B cell (primary cell): ENCODE measurements at regions not wholly inside any gene's neighbourhood (a gene's known extent, or its start where the extent isn't known, plus 50 kb on each side); places are given as distances from the start of the nearest gene placed in this dataset.

Source experiments
- ATAC-seq: fragments of 200-7000 bp; cut with Tn5 transposase; one replicate; pipeline ENCODE4 v1.10.0; 2021; ENCODE audit warnings: low read depth, mild to moderate bottlenecking, moderate number of reproducible peaks, moderate library complexity
- CTCF ChIA-PET: fragments of 350-600 bp; sonication (Branson Sonifier 250); formaldehyde crosslinking; loops from one replicate; lab custom pipeline; 2021; ENCODE audit warnings: antibody characterized with exemption, inconsistent platforms; lab: Charles Lee
- POLR2A ChIA-PET: fragments of 350-600 bp; sonication (Branson Sonifier 250); formaldehyde crosslinking; loops from one replicate; lab custom pipeline; 2021; ENCODE audit warnings: antibody characterized with exemption; lab: Charles Lee
- DNase-seq: peaks from one replicate; pipeline ENCODE4 v3.0.0; 2013
- H2AFZ ChIP-seq: 2 replicates; pipeline ENCODE4 v1.6.1; 2012; ENCODE audit warnings: mild to moderate bottlenecking, low read depth, low read length; ENCODE audit not compliant: insufficient read depth, poor library complexity, severe bottlenecking
- H3K27ac ChIP-seq, 2 donors: 1 replicate in 1 of 2; 2 replicates in 1 of 2; pipeline ENCODE4 v1.5.1; 2012 to 2013; ENCODE audit warnings: low read length in 2 of 2, mild to moderate bottlenecking in 2 of 2, moderate library complexity in 1 of 2
- H3K27me3 ChIP-seq, 4 experiments: fragments of 200-600 bp in 1 of 4; sonication (generic) in 1 of 4; replicated peaks in 1 of 4; 1 replicate in 2 of 4; 2 replicates in 2 of 4; pipeline versions ENCODE4 v1.6.1 to v1.7.0; 2013 to 2016; ENCODE audit warnings: low read length in 3 of 4, mild to moderate bottlenecking in 2 of 4, mixed read lengths in 1 of 4, moderate library complexity in 1 of 4; ENCODE audit not compliant: insufficient read depth in 4 of 4, control insufficient read depth in 3 of 4; ENCODE audit errors: control extremely low read depth in 1 of 4
- H3K36me3 ChIP-seq, 2 experiments: replicated peaks in 1 of 2; 1 replicate in 1 of 2; 2 replicates in 1 of 2; pipeline versions ENCODE4 v1.6.1 to v1.7.1; 2013; ENCODE audit warnings: low read length in 1 of 2; ENCODE audit not compliant: insufficient read depth in 2 of 2, control insufficient read depth in 1 of 2; ENCODE audit errors: control extremely low read depth in 1 of 2, extremely low read depth in 1 of 2
- H3K4me1 ChIP-seq, 2 donors: fragments of 200-600 bp in 1 of 2; sonication (generic) in 1 of 2; 1 replicate in 1 of 2; 2 replicates in 1 of 2; pipeline versions ENCODE4 v1.5.1 to v1.6.1; 2013 to 2017; ENCODE audit warnings: low read length in 2 of 2; ENCODE audit not compliant: control insufficient read depth in 2 of 2, insufficient read depth in 2 of 2
- H3K4me2 ChIP-seq: replicated peaks from 2 replicates; pipeline ENCODE3; 2012; ENCODE audit warnings: mild to moderate bottlenecking, low read depth, low read length; ENCODE audit not compliant: poor library complexity, severe bottlenecking
- H3K4me3 ChIP-seq, 5 experiments: fragments of 200-600 bp in 1 of 5; sonication (generic) in 1 of 5; 1 replicate in 3 of 5; 2 replicates in 2 of 5; pipeline versions ENCODE4 v1.5.1 to v1.7.0; 2011 to 2016; ENCODE audit warnings: low read length in 4 of 5, mild to moderate bottlenecking in 4 of 5, low read depth in 2 of 5, control low read depth in 1 of 5, moderate library complexity in 1 of 5; ENCODE audit not compliant: insufficient read depth in 1 of 5; ENCODE audit errors: control extremely low read depth in 1 of 5, extremely low read depth in 1 of 5
- H3K79me2 ChIP-seq: fragments of 200-600 bp; sonication (generic); one replicate; pipeline ENCODE4 v1.6.0; 2016; ENCODE audit warnings: low read length; ENCODE audit not compliant: control insufficient read depth, insufficient read depth
- H3K9ac ChIP-seq: fragments of 200-600 bp; sonication (generic); 2 replicates; pipeline ENCODE4 v1.6.1; 2017; ENCODE audit warnings: mild to moderate bottlenecking, low read length, moderate library complexity
- H3K9me3 ChIP-seq, 3 donors: one replicate each; pipeline versions ENCODE4 v1.6.1 to v1.7.1; 2013; ENCODE audit warnings: low read length in 2 of 3; ENCODE audit not compliant: control insufficient read depth in 2 of 3, insufficient read depth in 1 of 3; ENCODE audit errors: control extremely low read depth in 1 of 3
- H4K20me1 ChIP-seq: 2 replicates; pipeline ENCODE4 v1.6.0; 2012; ENCODE audit warnings: mild to moderate bottlenecking, low read length; ENCODE audit not compliant: insufficient read depth, control insufficient read depth, poor library complexity, severe bottlenecking
- H3K27ac Mint-ChIP-seq: one replicate; pipeline ENCODE4 v1.8.0; 2021; ENCODE audit warnings: mixed read lengths
- H3K27me3 Mint-ChIP-seq: one replicate; pipeline ENCODE4 v1.8.0; 2021; ENCODE audit warnings: mixed read lengths
- H3K4me1 Mint-ChIP-seq: one replicate; pipeline ENCODE4 v1.8.0; 2021; ENCODE audit warnings: mixed read lengths
- H3K4me3 Mint-ChIP-seq: one replicate; pipeline ENCODE4 v1.8.0; 2021; ENCODE audit warnings: mixed read lengths
- H3K9me3 Mint-ChIP-seq: one replicate; pipeline ENCODE4 v1.8.0; 2022; ENCODE audit warnings: mixed read lengths; ENCODE audit not compliant: insufficient read depth
- CTCF ChIP-seq: fragments of 200-600 bp; IDR thresholded peaks from one replicate; pipeline ENCODE4 v1.8.0; 2022; ENCODE audit warnings: antibody characterized with exemption, mild to moderate bottlenecking
- EZH2 ChIP-seq: IDR thresholded peaks from 2 replicates; pipeline ENCODE4 v1.6.1; 2012; ENCODE audit warnings: borderline replicate concordance, low read depth, mild to moderate bottlenecking, moderate library complexity, low read length; ENCODE audit not compliant: insufficient read depth, poor library complexity, severe bottlenecking
- WGBS: methylation state at CpG from one replicate; pipeline ENCODE4 v1.1.5; 2013; ENCODE audit warnings: missing lambda C conversion rate; ENCODE audit not compliant: insufficient coverage; 5-methylcytosine and 5-hydroxymethylcytosine counted together
- intact Hi-C: fragments of 100-400 bp; cut with micrococcal nuclease; formaldehyde crosslinking; loops from one replicate; pipeline ENCODE4 v1.10.0; 2022

- Histone ChIP-seq H3K27me3 (no peaks in the 10 kb centered on the region), H3K79me2 (no peaks in the 10 kb centered on the region), H3K4me1 (no peaks in the 10 kb centered on the region), H3K36me3 (no peaks in the 10 kb centered on the region), H3K27ac (no peak overlapping the region), H3K9me3 (no peaks in the 10 kb centered on the region), H3K4me3 (no peak overlapping the region), H2AFZ (no peak overlapping the region), H3K9ac (no peak overlapping the region), H4K20me1 (no peaks in the 10 kb centered on the region), H3K4me2 (no peak overlapping the region)
- no peaks in the 10 kb centered on the region for H3K27me3 Mint-ChIP-seq
- no peak overlapping the region for H3K4me3 Mint-ChIP-seq
- no peak for ATAC-seq
- CTCF ChIA-PET: no interaction called here
- POLR2A ChIA-PET: no interaction called here
- TF ChIP-seq EZH2 (no peak), CTCF (no peak)
- no peaks in the 10 kb centered on the region for H3K9me3 Mint-ChIP-seq
- DNase-seq: no peak
- H3K4me1 Mint-ChIP-seq: no peaks in the 10 kb centered on the region
- intact Hi-C loops: no loop called here
- no peak overlapping the region for H3K27ac Mint-ChIP-seq
- no CpG with 5 or more reads among the region's 2 CpGs for WGBS
These were observed 1286.9 kb downstream of the GRIK2 start for GRCh38 chr6:102680413-102680812.

GRCh38 chr6:102679865-102680264 is 1286.4 kb downstream of the GRIK2 start:
- H3K27ac Mint-ChIP-seq: no peak overlapping the region
- H3K9ac ChIP-seq: no peak overlapping the region
- no peaks in the 10 kb centered on the region for H3K27me3 Mint-ChIP-seq
- no peak overlapping the region for H3K4me3 ChIP-seq
- no peaks in the 10 kb centered on the region for H3K4me1 Mint-ChIP-seq
- intact Hi-C loops: no loop called here
- no peak for ATAC-seq
- no peaks in the 10 kb centered on the region for H3K79me2 ChIP-seq
- H3K9me3 Mint-ChIP-seq: no peaks in the 10 kb centered on the region
- H3K27ac ChIP-seq: no peak overlapping the region
- CTCF ChIA-PET: no interaction called here
- H3K9me3 ChIP-seq: no peaks in the 10 kb centered on the region
- H3K4me2 ChIP-seq: no peak overlapping the region
- POLR2A ChIA-PET: no interaction called here
- H3K4me3 Mint-ChIP-seq: no peak overlapping the region
- TF ChIP-seq CTCF (no peak), EZH2 (no peak)
- H3K36me3 ChIP-seq: no peaks in the 10 kb centered on the region
- no peak for DNase-seq
- no peak overlapping the region for H2AFZ ChIP-seq
- no peaks in the 10 kb centered on the region for H4K20me1 ChIP-seq
- H3K27me3 ChIP-seq: no peaks in the 10 kb centered on the region
- WGBS: no CpG with 5 or more reads among the region's 1 CpG
- H3K4me1 ChIP-seq: no peaks in the 10 kb centered on the region
